ENCODE measurements at regions not wholly inside any gene's neighbourhood (a gene's known extent, or its start where the extent isn't known, plus 50 kb on each side); places are given as distances from the start of the nearest gene placed in this dataset.

- TF ChIP-seq CHD7 (IDR thresholded peaks at IDR 0.05; ENCODE audit: insufficient replicate concordance, low read length) (no peak), SP2 (IDR thresholded peaks at IDR 0.05; ENCODE audit: low read length) (no peak), SIRT6 (IDR thresholded peaks at IDR 0.05; ENCODE audit: low read length) (no peak), YY1 (IDR thresholded peaks at IDR 0.05; ENCODE audit: low read depth, low read length) (no peak), EZH2 (IDR thresholded peaks at IDR 0.05; ENCODE audit: low read depth, low read length, severe bottlenecking) (no peak), NANOG (IDR thresholded peaks at IDR 0.05; ENCODE audit: insufficient read depth, low read depth, low read length, poor library complexity, severe bottlenecking) (no peak), CEBPB (IDR thresholded peaks at IDR 0.05; ENCODE audit: low read depth, low read length) (no peak), POU5F1 (IDR thresholded peaks at IDR 0.05; ENCODE audit: low read depth, low read length) (no peak), TEAD4 (IDR thresholded peaks at IDR 0.05; ENCODE audit: low read depth, low read length) (no peak), RNF2 (IDR thresholded peaks at IDR 0.05; ENCODE audit: borderline replicate concordance, low read depth, low read length, missing control alignments, poor library complexity, severe bottlenecking) (no peak)
These were observed 89.5 kb upstream of the RPRM start (continued) for GRCh38 chr2:153568105-153568504.
